ENCODE measurements at regions not wholly inside any gene's neighbourhood (a gene's known extent, or its start where the extent isn't known, plus 50 kb on each side); places are given as distances from the start of the nearest gene placed in this dataset.

DNA sequence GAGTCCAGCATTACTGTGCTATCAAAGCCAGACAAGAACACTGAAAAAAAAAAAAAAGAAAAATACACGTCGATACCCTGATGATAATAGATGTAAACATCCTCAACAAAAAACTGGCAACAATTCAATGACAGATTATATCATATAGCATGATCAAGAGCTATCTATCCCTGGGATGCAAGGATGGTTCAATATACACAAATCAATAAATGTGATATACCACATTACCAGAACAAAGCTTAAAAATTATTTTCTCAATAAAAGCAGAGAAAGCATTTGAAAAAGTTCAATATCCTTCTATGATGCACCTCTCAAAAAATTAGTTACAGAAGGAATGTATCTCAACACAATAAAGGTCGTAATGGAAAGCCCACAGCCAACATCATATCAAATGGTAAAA lies 332.8 kb upstream of the MMADHC start:
- no peak for DNase-seq (ENCODE audit: low read depth)

DNA sequence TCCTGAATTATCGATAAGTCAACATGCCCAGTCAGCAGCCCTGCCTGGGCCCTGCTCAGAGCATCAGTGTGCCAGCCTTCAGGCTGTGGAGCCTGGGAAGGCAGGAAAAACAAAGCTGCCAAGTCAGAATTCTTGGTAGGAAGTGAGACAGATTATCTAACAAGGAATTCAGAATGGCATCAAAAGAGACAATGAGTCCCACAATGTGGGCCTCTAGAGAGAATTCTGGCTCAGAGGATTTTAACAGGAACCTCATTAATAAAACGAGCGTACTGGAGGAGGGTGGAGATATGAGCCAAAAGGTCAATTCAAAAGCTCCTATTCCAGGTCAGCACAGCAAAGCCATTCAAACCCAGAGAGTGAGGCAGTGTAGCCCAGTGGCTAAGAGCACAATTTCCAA lies 327.6 kb upstream of the MMADHC start:
- DNase-seq (ENCODE audit: low read depth), result no peak

DNA sequence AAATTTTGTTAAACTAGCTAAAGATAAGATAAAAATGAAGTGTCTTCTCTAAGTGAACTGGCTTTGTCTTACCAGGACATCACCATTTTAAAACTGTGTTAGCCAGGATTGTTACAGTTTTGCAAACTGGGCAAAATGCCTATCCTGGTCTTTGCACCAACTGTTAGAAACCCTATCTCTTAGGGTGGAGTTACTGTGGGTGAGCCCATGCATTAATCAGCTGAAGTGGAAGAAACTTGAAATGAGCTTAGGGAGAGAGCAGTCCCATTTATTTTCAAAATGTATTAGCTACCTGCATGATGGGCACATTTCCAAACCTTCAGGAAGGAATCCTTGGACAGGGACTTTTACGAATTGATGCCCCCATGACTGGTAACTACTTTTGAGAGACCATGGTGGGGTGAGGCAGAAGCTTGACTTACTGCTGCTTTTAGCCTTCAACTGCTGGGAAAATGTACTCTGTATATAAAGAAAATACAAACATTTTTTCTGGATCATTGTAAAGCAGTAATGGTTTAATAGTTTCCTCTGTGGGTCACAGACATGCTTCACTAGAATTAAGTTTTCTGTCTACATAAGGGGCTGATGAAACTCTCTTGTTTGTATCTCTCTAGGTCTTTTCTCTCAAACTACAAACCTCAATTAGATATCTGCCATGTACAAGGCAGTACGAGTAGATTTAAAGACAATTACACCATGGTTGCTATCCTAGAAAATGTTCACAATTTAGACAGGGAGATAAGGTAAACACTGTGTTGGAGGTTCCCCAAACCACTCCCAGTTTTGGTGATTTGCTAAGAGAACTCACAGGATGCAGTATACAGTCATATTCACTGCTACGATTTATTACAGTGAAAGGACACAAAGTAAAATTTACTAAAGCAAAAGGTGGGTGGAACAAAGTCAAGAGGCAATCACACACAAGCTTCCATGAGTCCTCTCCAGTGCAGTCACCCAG lies 321.4 kb upstream of the MMADHC start:
- DNase-seq (ENCODE audit: low read depth), result peak; percentile 10

DNA sequence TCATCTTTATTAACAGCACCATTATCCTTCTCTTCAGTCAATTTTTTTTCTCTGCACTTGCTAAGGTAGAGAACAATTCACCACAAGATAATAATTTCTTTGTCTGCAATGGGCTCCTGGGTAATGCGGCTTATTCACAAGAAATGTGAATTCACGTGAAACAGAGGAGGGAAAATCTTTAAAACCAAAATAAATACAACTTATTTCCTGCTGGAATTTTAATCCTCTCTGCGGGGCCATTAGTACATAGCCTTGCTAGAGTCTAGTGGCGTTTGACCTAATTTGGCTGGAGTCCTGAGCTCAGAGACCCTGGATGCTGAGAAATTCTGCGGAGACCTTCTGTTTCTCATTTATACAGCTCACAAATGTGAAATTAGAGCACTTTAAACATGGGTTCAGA lies 319.3 kb upstream of the MMADHC start:
- DNase-seq (ENCODE audit: low read depth), result no peak

DNA sequence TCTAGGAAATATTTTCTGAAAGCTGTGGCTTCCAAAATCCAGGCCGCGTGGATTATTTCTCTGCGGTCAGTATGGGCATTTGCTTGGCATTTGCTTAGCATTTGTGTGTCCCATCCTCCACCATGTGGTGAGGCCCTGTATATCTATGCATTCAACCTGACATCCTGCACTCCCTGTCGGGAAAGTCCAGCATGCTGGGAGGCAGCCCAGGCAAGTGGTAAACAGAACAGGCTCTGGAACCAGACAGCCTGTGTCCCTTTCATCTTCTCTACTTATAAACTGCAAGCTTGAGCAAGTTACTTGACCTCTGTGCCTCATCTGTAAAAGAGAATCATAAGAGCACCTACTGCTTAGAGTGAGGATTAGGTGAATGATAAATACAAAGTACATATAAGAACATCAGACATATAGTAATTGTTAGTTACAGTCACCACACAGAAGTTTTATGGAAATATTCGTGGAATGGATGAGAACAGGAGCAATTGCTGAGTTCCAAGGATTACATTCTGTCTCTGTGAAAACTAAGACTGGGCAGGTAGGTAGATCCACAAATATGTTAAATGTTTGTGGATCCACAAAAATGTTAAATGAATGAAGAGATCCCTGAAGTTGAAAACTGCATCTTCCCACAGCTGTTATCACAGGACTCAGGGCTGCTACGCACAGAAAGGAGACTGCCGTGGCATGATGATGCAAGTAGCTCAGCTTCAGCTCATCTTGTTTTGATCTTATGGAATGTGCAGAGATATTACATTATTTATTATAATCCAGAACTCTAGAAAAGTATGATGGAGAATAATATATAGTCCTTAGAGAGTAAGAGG lies 317.0 kb upstream of the MMADHC start:
- DNase-seq (ENCODE audit: low read depth), result no peak

DNA sequence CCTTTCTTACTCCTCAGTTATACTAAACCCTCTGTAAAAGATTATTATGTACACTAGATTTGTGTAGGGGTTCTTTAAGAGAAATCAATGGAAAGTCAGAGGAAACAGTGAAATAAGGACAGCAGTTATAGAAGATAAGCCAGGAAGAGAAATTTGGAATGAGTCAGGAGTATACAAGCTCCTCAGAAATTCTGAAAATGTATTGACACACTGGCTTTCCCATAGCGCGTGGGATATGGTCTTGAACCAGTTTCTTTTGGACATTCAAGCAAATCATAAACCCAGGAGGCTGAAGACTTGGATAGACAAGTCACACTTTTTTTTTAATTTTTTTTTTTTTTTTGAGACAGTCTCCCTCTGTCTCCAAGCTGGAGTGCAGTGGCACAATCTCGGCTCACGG lies 316.1 kb upstream of the MMADHC start:
- DNase-seq (ENCODE audit: low read depth), result peak; percentile 13

DNA sequence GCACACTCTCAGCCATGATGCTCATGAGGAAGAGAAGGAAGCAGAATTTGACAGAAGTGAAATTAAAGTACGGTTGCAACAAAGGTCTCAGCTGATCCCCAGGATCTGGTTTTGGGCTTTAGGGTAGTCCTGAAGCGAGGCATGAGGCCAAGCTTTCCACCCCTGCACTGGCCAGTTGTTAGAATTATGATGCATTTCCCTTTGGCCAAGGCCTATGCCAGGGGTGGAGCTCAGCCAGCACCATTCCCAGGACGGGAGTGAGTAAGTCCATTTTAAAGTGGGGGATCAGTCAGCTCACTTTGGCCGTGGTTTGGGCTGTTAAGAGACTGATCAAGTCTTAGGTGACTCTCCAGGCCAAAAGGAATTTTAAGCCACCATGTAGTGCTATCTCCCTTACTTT lies 314.5 kb upstream of the MMADHC start:
- DNase-seq (ENCODE audit: low read depth), result peak; percentile 23

DNA sequence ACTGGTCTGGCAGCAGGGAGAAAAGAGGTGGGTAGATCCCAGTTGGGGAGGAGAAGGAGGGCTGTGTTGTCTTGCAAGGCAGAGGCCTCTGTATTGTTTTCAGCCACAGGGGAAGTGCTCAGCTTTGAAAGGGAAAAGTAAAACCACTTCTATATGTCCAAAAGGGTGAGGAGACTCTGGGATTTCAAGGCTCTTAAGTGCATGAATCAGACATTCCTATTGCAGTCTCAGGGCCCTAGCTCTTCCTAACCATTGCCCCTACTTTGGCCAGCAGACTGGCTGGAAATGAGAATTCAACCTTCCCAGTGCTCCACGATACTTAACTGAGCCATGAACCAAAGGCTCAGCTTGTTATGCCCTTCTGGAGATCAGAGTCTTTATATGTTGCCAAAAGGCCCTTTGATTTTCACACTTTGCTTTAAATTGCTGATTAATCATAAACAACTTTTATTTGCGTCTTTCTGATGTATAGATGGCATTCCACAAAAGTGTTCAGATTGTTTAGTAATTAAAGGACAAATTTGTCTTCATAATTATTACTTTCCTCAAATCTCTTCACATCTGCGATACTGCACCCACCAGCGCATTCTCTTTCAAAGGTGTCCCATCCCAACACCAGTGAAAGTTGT lies 313.8 kb upstream of the MMADHC start:
- no peak for DNase-seq (ENCODE audit: low read depth)

DNA sequence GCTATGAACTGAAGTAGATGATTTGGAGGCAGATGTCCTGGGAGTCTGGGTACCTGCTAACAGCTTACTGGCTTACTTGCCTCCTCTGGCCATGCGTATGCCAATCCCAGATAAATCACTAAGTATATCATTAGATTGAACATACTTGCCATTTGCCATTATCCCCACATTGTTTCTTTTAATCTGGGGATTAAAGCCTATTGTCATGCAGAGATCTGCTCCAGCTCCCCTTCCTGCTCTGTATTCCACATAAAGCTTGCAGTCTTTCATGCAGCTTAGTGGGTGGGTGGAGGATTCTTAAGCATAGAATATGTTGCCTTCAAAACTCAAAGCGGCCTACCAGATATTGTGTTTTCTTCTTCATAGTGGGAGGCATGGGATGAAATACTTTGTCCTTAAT lies 311.8 kb upstream of the MMADHC start:
- no peak for DNase-seq (ENCODE audit: low read depth)

DNA sequence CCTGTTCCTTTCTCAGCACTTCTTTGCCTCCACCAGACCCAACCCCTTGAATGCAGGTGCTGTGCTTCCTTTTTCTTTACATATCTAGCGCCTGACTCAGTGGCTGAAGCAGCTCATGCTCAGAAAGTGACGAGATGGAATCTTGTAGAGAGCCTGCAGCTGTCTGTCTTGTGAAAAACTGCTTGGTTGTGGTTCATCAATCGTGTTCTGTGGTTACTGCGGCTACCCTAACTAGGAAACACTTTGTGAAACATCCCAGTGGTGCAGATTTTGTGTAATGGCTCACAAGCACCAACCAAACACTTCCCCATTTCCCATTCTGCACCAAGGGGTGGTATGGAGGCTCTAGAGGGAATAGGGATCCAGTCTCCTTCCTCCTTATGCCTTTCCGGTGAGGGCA lies 307.2 kb upstream of the MMADHC start:
- no peak for DNase-seq (ENCODE audit: low read depth)

DNA sequence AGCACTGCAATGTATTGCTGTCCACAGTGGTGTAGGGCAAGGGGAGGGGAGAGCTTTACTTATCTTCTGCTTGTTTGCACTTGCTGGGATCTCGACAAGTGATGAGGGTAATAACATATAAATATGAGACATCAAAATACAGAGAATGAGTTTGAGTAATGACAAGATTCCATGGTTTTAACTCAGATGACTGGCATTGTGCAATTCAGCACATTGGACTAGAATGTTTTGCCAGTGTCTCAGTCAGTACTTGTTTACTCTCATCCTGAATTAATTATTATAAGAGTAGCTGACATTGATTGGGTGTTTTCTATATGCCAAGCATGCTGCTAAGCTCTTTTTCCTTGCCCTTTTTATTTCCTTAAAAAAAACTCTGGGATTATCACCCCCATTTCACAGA lies 306.7 kb upstream of the MMADHC start:
- no peak for DNase-seq (ENCODE audit: low read depth)

DNA sequence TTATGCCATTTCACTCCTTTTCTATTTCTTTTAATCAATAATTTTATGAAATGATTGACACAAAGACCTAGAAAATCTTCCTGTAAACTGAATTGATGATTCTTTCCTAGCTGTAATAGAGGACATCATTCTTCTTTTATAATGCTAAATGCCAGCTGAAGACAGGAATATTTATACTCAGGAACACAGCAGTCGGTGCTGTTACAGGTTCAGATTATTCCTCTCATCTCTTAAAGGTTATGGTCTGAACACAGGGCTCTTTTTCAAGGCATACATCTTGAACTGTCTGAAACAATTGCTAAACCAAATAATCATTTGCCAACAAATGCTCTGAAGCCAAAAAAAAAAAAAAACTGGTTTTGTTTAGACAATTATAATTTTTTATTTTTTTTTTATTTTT lies 305.0 kb upstream of the MMADHC start:
- DNase-seq (ENCODE audit: low read depth), result no peak

DNA sequence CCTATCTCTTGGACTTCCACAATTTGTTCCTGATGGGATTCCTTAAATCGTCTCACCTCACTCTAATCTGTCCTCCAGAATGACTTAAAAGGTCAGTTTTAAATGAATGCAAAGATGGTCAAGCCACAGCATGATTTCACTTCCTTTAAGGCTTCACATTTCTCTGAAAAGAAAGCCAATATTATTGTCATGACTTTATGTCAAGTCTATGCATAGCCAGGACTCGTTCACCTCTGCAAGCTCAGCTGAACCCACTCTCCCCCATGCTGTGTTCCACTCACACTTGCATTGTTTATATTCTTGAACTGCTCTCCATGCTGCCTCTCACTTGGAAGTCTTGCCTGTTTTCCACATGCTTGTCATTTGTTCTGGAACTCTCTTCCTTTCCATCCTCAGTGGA lies 298.4 kb upstream of the MMADHC start:
- DNase-seq (ENCODE audit: low read depth), result no peak

DNA sequence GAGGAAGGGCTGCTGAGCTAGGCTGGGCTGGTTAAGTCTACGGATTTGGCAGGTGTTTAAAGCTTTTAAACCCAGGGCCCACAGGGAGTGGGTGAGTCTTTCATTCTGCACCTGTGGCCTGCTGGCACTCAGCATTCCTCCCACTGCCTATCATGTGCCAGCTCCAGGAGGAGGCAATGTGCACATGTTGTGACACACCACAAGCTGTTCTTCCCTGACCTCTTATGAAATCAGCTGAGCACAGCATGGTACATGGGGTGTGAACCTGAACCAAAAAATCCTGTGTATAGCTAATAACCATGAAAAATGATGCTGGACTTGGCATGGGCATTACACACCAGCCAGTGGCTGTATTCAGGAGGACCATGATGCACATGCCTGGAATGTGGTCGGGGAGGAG lies 297.9 kb upstream of the MMADHC start:
- DNase-seq (ENCODE audit: low read depth), result peak; percentile 12

DNA sequence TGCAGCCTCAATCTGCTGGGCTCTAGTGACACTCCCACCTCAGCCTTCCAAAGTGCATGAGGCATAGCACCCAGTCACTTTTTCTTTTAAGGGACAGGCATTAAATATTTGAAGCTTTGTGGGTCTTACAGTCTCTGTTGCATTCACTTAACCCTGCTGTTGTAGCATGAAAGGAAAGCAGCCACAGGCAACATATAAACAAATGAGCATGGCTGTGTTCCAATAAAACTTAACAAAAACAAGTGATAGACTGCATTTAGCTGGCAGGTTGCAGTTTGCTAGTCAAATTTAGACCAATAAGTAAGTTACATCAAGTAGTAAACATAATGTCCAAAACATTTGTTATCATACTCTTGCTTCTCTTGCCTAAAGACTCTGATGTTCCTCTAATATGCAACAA lies 297.3 kb upstream of the MMADHC start:
- no peak for DNase-seq (ENCODE audit: low read depth)

DNA sequence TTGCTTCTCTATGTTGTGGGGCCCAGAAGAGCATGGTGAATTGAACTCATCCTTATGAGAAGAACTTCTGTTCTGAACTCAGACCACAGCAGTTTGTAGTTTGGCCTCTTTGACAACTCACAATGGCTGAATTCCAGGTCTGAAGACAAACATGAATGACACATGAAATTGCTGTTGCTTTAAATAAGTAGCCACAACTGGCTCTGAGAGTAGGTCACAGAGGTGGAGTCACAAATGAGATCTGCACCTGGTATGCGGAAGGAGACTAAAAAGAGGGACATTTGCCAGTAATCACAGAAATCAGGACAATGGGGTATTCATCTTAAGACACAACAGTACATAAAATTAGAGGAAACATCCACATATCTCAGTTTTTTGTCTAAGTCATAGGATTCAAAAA lies 290.3 kb upstream of the MMADHC start:
- DNase-seq (ENCODE audit: low read depth), result peak; percentile 11

DNA sequence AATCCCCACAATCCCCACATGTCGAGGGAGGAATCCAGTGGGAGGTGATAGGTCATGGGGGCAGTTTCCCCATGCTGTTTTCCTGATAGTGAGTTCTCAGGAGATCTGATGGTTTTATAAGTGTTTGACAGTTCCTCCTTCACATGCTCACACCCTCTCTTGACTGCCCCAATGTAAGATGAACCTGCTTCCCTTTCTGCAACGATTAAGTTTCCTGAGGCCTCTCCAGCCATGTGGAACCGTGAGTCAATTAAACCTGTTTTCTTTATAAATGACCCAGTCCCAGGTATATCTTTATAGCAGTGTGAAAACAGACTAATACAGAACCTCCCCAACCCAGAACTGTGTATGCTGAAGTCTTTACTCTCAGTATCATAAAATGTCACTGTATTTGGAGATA lies 289.5 kb upstream of the MMADHC start:
- no peak for DNase-seq (ENCODE audit: low read depth)

DNA sequence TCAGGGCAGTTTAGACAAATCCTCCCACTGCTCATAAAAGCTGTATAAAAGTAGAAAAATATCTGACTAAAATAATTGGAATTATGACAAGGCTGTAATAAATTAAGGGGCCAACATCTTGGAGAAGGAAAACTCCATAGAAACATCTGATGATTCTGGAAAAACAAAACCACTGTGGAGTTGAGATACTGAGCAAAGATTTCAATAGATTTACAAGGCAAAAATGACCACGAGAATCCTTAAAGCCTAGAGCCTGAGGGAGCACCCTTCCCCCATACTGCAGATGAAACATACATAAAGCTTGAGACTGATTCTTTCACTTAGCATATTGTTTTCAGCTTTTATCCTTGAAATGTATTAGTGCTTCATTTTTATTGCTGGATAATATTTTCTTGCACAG lies 286.4 kb upstream of the MMADHC start:
- DNase-seq (ENCODE audit: low read depth), result no peak

DNA sequence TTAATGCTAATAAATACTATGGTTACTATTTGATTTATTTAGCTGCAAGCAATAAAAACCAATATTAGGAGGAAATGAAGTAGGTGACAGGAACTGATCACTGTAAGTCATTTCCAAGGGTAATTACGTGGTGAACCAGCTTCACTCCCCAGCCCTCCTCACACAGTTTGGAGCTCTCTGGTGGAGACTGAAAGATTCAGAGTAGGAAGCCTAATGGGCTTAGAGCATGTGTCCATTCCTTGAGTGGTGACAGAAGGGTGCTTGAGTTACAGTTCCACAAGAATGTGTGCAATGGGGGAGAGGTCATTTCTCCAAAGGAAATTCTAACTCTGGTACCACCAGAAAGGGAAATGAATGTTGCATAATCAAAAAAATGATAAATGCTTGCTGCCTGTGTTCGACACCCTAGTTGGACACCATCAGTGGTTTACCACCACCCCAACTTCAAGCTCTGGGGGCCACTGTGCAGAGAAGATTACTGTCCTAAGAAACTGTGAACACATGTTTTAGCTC lies 285.1 kb upstream of the MMADHC start:
- DNase-seq (ENCODE audit: low read depth), result no peak

DNA sequence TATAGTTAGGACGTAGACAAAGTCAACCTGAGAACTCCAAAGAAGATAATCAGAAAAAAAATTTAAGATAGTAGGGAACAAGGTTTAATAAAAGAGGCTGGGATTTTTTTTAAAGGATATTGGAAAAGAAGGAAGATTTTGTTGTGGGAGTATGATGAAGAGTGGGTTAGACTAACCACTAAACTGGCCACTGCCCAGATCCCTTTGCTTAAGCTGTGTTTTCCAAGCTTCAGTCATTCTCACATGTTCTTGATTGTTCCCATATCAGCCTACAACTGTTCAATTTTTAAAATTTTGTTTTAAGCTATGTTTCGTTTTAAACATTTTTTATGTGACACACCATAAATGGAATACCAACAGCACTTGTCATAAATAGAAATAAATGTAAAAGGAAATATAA lies 284.5 kb upstream of the MMADHC start:
- no peak for DNase-seq (ENCODE audit: low read depth)

DNA sequence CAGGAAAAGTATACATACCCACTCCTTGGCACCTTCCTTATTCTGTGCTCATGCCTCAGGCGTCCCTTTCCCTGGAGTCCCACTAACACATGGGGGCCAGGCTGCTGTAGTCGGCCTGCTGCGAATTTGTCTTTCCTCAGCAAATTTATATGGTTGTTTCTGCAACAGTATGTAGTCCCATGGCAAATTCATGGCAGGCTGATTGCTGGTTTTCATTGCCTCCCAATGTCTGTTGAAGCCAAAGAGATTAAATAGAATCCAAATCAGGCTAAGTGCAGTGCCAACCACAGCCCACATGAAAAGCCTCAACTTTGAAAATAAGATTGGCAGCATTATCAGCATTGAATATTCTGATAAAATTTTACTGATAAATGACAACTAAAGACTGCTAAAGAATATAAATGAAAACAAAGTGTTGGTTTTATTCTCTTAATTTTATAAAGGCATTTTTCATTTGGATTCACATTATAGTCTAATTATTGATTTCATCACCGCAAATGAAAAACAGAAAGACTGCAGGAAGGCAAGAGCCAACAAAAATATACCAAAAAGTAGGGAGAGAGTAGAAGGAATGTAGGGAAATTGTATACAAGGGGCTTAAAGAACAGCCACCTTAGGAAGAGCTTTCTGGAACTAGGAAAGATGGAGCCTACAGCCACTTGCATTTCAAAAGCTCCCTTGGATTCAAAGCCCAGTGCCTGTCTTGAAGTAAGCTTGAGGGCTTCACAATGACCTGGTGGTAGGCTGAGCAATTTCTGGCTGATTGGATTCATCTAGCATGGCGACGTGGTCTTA lies 283.7 kb upstream of the MMADHC start:
- no peak for DNase-seq (ENCODE audit: low read depth)

DNA sequence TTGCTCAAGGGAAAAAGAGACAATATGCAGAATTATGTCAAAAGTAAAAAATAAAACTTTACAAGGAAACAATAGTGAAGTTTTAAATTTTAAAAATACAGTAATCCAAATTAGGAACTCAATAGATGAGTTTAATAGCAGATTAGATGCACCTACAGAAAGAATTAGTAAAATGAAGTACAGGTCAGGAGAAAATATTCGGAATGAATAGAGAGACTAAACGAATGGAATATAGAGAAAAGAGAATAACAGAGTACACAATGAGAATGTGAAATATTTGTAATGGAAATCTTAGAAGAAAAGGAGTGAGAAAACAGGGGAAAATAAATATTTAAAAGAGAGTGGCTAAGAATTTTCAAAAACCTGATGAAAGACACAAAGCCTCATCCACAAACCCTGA lies 275.7 kb upstream of the MMADHC start:
- DNase-seq (ENCODE audit: low read depth), result no peak
